Left ventricle myocardium inferior (tissue), 1 donor: ENCODE measurements at regions not wholly inside any gene's neighbourhood (a gene's known extent, or its start where the extent isn't known, plus 50 kb on each side); places are given as distances from the start of the nearest gene placed in this dataset.

Experiments used
- DNase-seq: peaks from one replicate; pipeline ENCODE4 v3.0.0-alpha.2; 2020
- H3K27ac ChIP-seq: fragments of 200-600 bp; replicated peaks from 2 replicates; pipeline ENCODE4 v1.8.0; 2021
- H3K27me3 ChIP-seq: fragments of 200-600 bp; 2 replicates; pipeline ENCODE4 v1.8.0; 2021; ENCODE audit warnings: low read depth
- H3K36me3 ChIP-seq: fragments of 200-600 bp; 2 replicates; pipeline ENCODE4 v1.8.0; 2021
- H3K4me1 ChIP-seq: fragments of 200-600 bp; 2 replicates; pipeline ENCODE4 v1.8.0; 2021
- H3K4me3 ChIP-seq: fragments of 200-600 bp; 2 replicates; pipeline ENCODE4 v1.8.0; 2021; ENCODE audit warnings: mild to moderate bottlenecking, moderate library complexity
- H3K9me3 ChIP-seq: fragments of 200-600 bp; replicated peaks from 2 replicates; pipeline ENCODE4 v1.8.0; 2021
- CTCF ChIP-seq: fragments of 200-600 bp; IDR thresholded peaks from 2 replicates; pipeline ENCODE4 v1.8.0; 2021; ENCODE audit warnings: antibody characterized with exemption, mild to moderate bottlenecking, borderline replicate concordance
- intact Hi-C: fragments of 100-400 bp; cut with micrococcal nuclease; formaldehyde crosslinking; loops from one replicate; pipeline ENCODE4 v1.11.0; 2022
- donor health status: DM: no; HTN: yes; CAD: no; lungs with severe emphysema.

DNA sequence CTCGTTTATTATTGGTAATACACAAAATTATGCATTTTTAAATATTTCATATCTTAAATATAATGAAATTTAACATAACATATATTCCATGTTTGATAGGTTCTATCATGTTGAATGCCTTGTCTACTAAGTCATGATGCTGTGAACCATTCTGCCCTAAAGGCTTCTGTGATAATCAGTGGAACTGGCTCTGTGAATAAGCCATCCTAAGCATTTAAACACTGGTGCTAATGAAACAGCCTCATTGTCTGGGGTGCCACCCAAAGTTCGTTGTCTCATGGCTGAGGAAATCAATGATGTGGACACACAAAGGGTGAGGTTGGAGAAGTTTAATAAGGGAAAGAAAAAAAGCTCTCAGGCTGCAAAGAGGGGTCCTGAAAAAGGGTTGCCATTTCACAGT, 264.7 kb upstream of the ZRANB2 start:
- Histone ChIP-seq H3K36me3 (no peaks in the 10 kb centered on the region), H3K9me3 (peaks cover 6% of the 10 kb centered on the region), H3K4me1 (no peaks in the 10 kb centered on the region), H3K4me3 (no peak overlapping the region), H3K27ac (no peak overlapping the region), H3K27me3 (no peaks in the 10 kb centered on the region)
- no peak for TF ChIP-seq CTCF
- intact Hi-C loops: no loop called here
- no peak for DNase-seq

GRCh38 chr1:71343686-71344416, 263.0 kb upstream of the ZRANB2 start:
- no peak for DNase-seq
- Histone ChIP-seq H3K27me3 (no peaks in the 10 kb centered on the region), H3K4me1 (no peaks in the 10 kb centered on the region), H3K27ac (no peak overlapping the region), H3K36me3 (no peaks in the 10 kb centered on the region), H3K9me3 (peaks cover 23% of the 10 kb centered on the region), H3K4me3 (no peak overlapping the region)
- intact Hi-C loops: no loop called here
- no peak for TF ChIP-seq CTCF

- no peaks in the 10 kb centered on the region for H3K27me3 ChIP-seq
- H3K36me3 ChIP-seq: no peaks in the 10 kb centered on the region
- H3K4me1 ChIP-seq: no peaks in the 10 kb centered on the region
- H3K9me3 ChIP-seq: peaks cover 41% of the 10 kb centered on the region
- no peak for TF ChIP-seq CTCF
- H3K4me3 ChIP-seq: no peak overlapping the region
- no peak for DNase-seq
- H3K27ac ChIP-seq: no peak overlapping the region
- intact Hi-C loops: no loop called here
Measured at GRCh38 chr1:71339238-71339637, 258.4 kb upstream of the ZRANB2 start.

DNA sequence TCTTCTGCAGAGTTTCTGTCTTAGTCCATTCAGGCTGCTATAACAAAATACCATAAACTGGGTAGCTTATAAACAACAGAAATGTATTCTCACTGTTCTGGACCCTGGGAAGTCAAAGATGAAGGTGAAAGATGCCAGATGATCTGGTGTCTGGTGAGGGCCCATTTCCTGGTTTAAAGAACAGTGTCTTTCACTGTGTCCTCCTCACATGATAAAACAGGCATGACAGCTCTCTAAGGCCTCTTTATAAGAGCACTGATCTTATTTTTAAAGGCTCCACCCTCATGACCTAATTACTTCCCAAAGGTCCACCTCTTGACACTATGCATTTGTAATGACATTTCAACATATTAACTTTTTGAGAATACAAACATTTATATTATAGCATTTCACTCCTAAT, 250.2 kb upstream of the ZRANB2 start:
- TF ChIP-seq CTCF: no peak
- Histone ChIP-seq H3K4me3 (no peak overlapping the region), H3K27me3 (no peaks in the 10 kb centered on the region), H3K9me3 (peaks cover 9% of the 10 kb centered on the region), H3K36me3 (no peaks in the 10 kb centered on the region), H3K4me1 (no peaks in the 10 kb centered on the region), H3K27ac (no peak overlapping the region)
- intact Hi-C loops: no loop called here
- no peak for DNase-seq

- no peak for DNase-seq
- peaks cover 8% of the 10 kb centered on the region for H3K4me1 ChIP-seq
- H3K4me3 ChIP-seq: no peak overlapping the region
- peaks cover 25% of the 10 kb centered on the region for H3K9me3 ChIP-seq
- no peaks in the 10 kb centered on the region for H3K27me3 ChIP-seq
- intact Hi-C loops: no loop called here
- no peak overlapping the region for H3K27ac ChIP-seq
- H3K36me3 ChIP-seq: no peaks in the 10 kb centered on the region
- no peak for TF ChIP-seq CTCF
Measured at GRCh38 chr1:71324671-71325267, 243.9 kb upstream of the ZRANB2 start.
